Suppressor macrophage (primary cell): ENCODE measurements at regions not wholly inside any gene's neighbourhood (a gene's known extent, or its start where the extent isn't known, plus 50 kb on each side); places are given as distances from the start of the nearest gene placed in this dataset.
"Not testable (repeated sequence)": the region's sequence is repeated elsewhere in the genome, so short reads cannot be mapped to it uniquely, and the experiment has no call there.

Source experiments
- DNase-seq, 4 experiments: peaks; one replicate each; pipeline ENCODE4 v3.0.0-alpha.2; 2020 to 2022

DNA sequence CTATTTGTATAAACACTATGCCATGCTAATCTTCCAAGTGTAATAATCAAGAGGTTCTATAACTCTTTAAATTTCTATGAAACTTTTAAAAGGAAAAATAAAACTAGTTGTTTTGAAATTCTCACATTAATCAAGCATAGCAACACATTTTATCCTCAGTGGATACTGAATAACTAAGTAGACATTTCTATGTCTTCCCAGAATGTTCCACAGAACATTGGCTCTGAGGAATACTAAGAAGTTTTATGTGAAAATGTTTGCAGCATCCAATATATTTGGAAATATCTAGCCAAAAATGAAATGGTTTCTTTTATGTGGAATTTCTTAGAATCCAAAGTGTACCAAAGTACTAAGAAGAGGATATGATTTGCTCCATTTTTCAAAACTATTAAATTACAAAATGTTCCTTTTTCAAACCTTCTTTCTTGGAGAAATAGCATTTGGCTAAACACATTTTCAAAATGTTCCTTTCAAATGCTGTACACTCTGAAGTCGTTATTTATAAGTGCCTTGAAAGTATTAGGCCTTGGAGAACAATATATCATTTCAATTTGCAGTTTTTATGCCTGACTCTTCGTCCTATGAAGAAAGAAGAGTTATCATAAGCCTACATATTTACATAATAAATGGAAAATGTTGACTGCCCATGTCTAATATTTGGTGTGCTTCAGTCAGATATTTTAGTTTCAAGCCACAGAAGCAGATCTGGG is 175.6 kb upstream of the COX7C start:
- DNase-seq: no peak

DNA sequence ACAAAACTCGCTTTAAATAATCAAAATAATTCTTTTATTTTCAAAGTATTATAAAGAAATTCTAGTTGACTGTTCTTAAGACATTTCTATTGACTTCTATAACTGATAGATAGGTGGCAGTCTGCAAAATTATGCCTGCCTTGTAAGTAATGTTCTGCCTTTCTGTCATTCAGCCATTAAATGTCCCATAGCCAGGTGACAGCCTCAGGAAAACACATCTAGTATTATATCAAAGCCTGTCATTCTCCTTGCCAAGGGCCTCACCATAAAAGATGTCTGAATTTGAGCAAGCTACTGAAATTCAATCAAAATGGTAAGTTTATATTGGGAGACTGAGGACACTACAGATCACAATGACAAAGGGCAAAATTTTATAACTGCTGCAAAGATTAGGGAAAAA is 170.4 kb upstream of the COX7C start:
- no peak for DNase-seq

- no peak for DNase-seq
These were observed 165.5 kb upstream of the COX7C start for GRCh38 chr5:86452251-86452650.

GRCh38 chr5:86460519-86460918 is 157.2 kb upstream of the COX7C start:
- no peak for DNase-seq

DNA sequence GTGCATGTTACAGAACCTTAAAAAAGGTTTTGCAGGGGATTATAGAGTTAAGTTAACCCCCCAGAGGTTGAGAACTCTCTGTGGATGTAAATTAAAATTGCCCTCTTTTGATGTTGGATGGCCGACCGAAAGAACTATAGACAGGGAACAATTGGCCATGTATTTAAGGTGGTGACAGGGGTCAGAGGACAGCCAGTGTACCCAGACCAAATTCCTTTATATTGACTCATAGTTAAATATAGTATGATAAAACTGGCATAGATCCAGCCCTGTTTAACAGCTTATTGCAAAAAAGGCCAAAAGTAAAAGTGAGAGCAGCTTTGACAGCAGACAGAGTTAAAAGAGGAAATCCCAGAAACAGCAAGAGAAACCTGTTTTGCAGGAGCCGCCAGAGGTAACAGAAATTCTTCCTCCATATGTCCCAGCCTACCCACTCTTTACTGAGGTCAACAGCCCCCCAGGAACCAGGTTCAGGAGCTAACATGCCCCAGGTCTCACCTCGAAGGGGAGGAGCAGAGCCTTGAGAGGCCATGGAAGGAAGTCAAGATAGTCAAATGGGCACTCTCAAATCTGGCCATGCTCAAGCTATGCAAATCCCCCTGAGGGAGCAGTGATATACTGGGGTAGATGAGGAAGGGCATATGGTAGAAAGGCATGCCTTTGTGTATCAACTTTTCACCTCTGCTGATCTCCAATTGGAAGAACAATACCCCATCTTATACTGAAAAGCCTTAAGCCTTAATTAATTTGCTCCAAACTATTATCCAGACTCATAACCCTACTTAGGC is 156.4 kb upstream of the COX7C start:
- DNase-seq: no peak

- no peak for DNase-seq
These were observed 154.4 kb upstream of the COX7C start for GRCh38 chr5:86463339-86463738.

- no peak for DNase-seq
These were observed 152.5 kb upstream of the COX7C start for GRCh38 chr5:86465052-86465838.

DNA sequence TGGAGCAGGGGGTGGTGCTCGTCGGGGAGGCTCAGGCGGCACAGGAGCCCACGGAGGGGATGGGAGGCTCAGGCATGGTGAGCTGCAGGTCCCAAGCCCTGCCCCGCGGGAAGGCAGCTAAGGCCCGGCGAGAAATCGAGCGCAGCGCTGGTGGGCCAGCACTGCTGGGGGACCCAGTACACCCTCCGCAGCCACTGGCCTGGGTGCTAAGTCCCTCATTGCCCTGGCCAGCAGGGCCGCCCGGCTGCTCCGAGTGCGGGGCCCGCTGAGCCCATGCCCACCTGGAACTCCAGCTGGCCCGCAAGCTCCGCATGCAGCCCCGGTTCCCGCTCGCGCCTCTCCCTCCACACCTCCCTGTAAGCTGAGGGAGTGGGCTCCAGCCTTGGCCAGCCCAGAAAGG is 151.0 kb upstream of the COX7C start:
- not testable (repeated sequence) for DNase-seq

GRCh38 chr5:86482008-86482407 is 135.7 kb upstream of the COX7C start:
- DNase-seq: no peak

GRCh38 chr5:86493777-86494176 is 124.0 kb upstream of the COX7C start:
- DNase-seq: no peak

DNA sequence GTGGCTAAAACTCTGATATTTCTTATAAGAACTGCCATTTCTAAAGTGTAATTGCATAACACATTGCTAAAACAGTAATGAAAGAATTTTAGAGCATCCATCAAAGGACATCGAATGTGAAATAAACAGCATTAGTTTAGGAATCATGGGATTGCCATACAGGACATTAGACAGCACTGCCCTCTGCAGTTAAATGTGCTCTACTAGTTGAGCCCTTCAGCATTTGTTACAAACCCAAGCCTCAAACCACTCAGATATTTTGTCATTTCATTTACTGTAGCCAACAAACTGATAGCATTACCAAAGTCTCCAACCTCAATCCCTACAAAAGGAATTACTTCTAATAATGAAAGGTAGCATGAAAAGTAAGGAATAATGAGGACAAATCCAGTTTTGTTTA is 116.8 kb upstream of the COX7C start:
- DNase-seq: no peak

GRCh38 chr5:86507574-86507973 is 110.2 kb upstream of the COX7C start:
- DNase-seq: no peak

DNA sequence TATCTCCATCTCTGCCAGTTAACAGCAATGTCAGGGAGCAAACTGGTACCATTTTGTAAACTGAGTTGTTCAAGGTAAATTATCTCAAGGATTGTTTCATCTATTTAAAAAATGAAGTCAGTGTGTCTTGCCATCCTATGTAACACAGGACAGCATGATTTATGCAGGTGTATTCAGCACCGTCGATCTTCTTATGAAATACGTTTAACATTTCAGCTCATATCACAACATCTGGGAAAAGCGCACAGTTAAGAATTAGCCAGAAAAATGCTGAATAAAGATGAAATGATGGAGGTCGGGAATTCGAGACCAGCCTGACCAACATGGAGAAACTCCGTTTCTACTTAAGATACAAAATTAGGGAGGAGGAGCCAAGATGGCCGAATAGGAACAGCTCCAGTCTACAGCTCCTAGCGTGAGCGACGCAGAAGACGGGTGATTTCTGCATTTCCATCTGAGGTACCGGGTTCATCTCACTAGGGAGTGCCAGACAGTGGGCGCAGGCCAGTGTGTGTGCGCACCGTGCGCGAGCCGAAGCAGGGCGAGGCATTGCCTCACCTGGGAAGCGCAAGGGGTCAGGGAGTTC is 107.3 kb upstream of the COX7C start:
- DNase-seq: not testable (repeated sequence)

DNA sequence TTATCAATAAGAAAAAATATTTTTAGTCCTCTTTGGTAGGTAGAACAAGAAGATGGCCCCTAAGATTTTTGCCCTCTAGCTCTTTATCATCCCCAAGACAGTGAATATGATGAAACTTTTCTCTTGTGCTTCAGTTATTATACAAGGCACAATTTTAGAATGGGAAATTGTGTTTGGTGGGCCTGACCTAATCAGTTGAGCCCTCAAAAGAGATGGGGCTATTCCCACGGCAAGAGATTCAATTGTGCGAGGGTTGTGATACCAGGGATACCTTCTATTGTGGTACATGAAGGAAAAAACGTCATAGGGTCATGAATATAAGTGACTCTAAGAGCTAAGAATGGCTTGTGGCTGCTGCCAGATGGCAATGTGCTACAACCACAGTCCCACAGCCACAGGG is 94.0 kb upstream of the COX7C start:
- DNase-seq: no peak

GRCh38 chr5:86525622-86526021 is 92.1 kb upstream of the COX7C start:
- DNase-seq: no peak

DNA sequence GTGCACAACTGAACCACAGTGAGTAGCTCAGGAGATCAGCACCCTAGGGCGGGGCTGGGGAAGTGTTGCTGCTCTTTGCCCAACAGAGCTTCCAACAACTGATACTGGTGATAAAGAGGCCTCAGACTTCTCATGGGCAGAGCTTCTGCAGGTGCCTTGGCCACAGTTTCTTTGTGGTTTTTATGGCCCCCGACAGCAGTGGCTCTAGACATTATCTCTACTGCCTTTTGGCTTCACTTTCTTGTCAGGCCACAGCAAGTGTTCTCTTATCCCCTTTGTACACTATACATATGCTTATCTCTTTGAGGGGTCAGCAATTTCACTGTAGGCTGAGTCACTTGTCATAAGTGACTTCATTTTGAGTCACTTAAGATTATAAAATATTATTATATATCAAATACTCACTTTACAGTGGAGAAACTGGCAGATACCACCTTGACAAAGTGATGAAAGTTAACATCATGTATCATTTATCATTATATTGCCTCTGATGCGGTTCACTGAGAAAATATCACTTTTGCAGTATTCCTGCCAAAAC is 90.9 kb upstream of the COX7C start:
- DNase-seq: no peak

- no peak for DNase-seq
These were observed 85.3 kb upstream of the COX7C start for GRCh38 chr5:86532429-86532828.

DNA sequence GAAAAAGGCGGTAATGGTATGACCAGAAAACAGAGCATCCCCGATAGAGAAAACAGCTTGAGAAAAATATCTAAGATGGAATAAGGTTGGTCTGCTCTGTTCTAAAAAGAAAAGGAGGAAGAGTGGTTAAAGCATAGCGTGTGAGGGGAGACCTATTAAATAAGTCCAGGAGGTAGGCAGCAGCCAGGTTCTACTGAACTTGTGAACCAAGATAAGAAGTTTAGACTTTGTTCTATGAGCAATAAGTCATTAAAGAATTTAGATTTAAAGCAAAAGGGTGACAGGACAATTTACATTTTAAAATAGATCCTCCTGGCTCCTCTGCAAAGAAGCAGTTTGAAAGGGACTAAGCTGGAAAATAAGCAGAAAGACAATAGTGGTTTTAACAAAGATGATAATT is 81.3 kb upstream of the COX7C start:
- no peak for DNase-seq

- no peak for DNase-seq
These were observed 75.2 kb upstream of the COX7C start for GRCh38 chr5:86542532-86542931.

- DNase-seq: no peak
These were observed 71.7 kb upstream of the COX7C start for GRCh38 chr5:86546044-86546443.

DNA sequence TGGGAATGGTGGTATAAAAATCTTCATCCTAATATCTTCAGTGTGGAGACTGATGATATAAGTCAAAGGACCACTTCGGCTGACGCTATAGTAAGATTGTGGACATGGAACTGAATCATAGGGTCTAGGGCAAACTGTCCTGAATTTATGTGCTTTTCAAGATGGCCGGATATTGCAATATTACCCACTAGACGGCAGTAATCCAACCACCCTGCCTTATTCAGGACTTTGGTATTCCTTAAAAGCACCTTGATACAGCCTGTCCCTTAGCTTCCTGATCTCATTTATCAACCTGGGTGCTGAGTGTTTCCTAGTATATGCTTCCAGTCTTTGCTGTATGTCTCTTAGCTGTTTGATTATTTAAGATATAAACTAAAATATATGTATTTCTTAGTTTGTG is 71.2 kb upstream of the COX7C start:
- DNase-seq: no peak

GRCh38 chr5:86554638-86555037 is 63.1 kb upstream of the COX7C start:
- no peak for DNase-seq

GRCh38 chr5:86557920-86558319 is 59.8 kb upstream of the COX7C start:
- DNase-seq: no peak
